ENCODE measurements at regions not wholly inside any gene's neighbourhood (a gene's known extent, or its start where the extent isn't known, plus 50 kb on each side); places are given as distances from the start of the nearest gene placed in this dataset.

- no peak for TF ChIP-seq SUZ12 (IDR thresholded peaks at IDR 0.05)
- no peak for TF ChIP-seq FOXA1 (IDR thresholded peaks at IDR 0.05)
- TF ChIP-seq SP1 (IDR thresholded peaks at IDR 0.05): no peak
- TF ChIP-seq FOXK2 (IDR thresholded peaks at IDR 0.05): no peak
- TF ChIP-seq ELF4 (IDR thresholded peaks at IDR 0.05): no peak
Observed at GRCh38 chr14:104339829-104340228, 201.4 kb downstream of the KIF26A start.

All from HEK293T (cell line).